GM10266 (cell line): ENCODE measurements at regions not wholly inside any gene's neighbourhood (a gene's known extent, or its start where the extent isn't known, plus 50 kb on each side); places are given as distances from the start of the nearest gene placed in this dataset.

ENCODE experiments used
- DNase-seq: peaks from one replicate; pipeline ENCODE4 v3.0.0; 2012; ENCODE audit errors: extremely low spot score
- TF ChIP-seq, protein P1 (sequence below): IDR thresholded peaks from 2 replicates; pipeline ENCODE4 v1.5.1; 2012; ENCODE audit warnings: mild to moderate bottlenecking, low read depth; ENCODE audit not compliant: control insufficient read depth, insufficient read depth; ENCODE audit errors: missing control alignments

GRCh38 chrX:87236830-87237440, 280.7 kb upstream of the KLHL4 start:
- DNase-seq, result no peak
- TF ChIP-seq, protein P1, sequence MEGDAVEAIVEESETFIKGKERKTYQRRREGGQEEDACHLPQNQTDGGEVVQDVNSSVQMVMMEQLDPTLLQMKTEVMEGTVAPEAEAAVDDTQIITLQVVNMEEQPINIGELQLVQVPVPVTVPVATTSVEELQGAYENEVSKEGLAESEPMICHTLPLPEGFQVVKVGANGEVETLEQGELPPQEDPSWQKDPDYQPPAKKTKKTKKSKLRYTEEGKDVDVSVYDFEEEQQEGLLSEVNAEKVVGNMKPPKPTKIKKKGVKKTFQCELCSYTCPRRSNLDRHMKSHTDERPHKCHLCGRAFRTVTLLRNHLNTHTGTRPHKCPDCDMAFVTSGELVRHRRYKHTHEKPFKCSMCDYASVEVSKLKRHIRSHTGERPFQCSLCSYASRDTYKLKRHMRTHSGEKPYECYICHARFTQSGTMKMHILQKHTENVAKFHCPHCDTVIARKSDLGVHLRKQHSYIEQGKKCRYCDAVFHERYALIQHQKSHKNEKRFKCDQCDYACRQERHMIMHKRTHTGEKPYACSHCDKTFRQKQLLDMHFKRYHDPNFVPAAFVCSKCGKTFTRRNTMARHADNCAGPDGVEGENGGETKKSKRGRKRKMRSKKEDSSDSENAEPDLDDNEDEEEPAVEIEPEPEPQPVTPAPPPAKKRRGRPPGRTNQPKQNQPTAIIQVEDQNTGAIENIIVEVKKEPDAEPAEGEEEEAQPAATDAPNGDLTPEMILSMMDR, result no peak

DNA sequence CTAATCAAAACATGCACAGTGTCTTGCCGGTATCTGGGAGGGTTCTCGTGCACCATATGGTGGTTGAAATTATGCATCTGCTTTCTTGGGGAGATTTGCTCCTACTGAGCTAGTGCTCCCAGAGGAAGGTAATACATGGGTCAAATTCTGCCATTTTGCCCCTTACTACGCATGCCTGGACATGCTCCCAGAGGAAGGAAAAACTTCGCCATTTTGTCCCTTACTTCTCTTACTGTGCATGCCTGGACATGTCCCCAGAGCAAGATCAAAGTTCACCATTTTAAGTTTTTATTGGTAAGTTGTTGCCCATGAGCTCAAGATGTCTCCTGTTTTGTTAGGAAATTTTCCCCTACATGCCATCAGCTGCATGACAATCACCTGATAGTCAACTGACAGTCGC, 252.1 kb upstream of the KLHL4 start:
- DNase-seq, result no peak
- TF ChIP-seq, protein P1, result no peak

DNA sequence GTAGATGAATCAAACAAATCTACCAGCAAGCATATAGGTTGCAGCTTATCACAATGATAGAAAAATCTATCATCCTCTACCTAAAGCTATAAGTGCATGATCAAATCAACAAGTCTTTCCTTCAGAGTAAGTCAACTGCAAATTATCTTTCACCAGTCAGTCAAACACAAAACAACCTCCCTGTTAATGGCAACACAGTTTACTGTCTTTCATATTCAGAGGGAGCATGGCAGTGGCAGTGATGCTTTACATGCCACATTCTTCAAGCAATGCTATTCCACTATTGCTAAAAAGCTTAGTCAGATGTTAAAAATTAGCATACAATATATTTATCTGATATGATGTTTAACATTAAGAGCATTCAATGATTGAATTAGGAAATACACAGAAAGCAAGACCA, 245.1 kb upstream of the KLHL4 start:
- TF ChIP-seq, protein P1, result no peak
- DNase-seq, result no peak

GRCh38 chrX:87299563-87300160, 217.9 kb upstream of the KLHL4 start:
- DNase-seq, result peak; percentile 0
- TF ChIP-seq, protein P1, result peak; percentile 33

- TF ChIP-seq, protein P1, result no peak
- no peak for DNase-seq
Measured at GRCh38 chrX:87310780-87311179, 206.8 kb upstream of the KLHL4 start.

- DNase-seq, result no peak
- TF ChIP-seq, protein P1, result no peak
Measured at GRCh38 chrX:87327267-87327666, 190.3 kb upstream of the KLHL4 start.

DNA sequence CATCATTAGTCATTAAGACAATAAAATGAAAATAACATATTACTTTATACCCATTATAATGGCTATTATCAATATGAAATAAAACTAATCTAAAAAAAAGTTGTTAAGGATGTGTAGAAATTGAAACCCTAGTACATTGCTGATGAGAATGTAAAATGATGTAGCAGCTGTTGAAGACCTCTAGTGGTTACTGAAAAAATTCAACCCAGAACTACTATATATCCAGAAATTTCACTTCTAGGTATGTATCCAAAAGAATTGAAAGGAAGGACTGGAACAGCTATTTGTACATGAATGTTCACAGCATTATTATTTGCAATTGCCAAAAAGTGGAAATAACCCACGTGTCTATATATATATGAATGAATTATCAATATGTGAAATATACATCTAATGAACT, 180.3 kb upstream of the KLHL4 start:
- TF ChIP-seq, protein P1, result no peak
- DNase-seq, result no peak
